ENCODE measurements at regions not wholly inside any gene's neighbourhood (a gene's known extent, or its start where the extent isn't known, plus 50 kb on each side); places are given as distances from the start of the nearest gene placed in this dataset.

DNA sequence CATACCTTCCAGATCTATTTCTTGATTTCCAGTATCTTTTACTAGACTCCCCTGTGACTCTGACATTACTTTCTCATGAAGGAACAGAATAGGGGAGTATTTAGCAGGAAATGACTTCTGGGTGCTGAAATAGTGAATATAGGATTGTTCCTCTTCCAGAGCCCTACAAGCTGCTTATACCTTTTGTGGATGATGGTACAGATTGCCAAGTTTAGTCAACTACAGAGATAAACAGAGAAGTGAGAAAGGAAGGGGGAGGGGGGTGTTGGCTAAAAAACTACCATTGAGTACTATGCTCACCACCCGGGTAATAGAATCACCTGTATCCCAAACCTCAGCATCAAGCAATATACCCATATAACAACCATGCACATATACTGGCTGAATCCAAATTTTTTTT, 298.3 kb upstream of the GPR149 start:
- H3K4me3 Mint-ChIP-seq: no peak overlapping the region
- no peaks in the 10 kb centered on the region for H3K27me3 Mint-ChIP-seq (ENCODE audit: insufficient read depth, low read depth)
- no peaks in the 10 kb centered on the region for H3K36me3 ChIP-seq
- H3K27ac ChIP-seq: no peak overlapping the region
- H3K4me1 Mint-ChIP-seq: no peaks in the 10 kb centered on the region
- no peaks in the 10 kb centered on the region for H3F3A ChIP-seq (ENCODE audit: low read depth)
- H3K4me2 ChIP-seq: no peak overlapping the region
- H2AFZ ChIP-seq (replicated peaks): no peak overlapping the region
- H3K9ac ChIP-seq: no peak overlapping the region
- no peaks in the 10 kb centered on the region for H3K4me1 ChIP-seq
- no peaks in the 10 kb centered on the region for H3K79me2 ChIP-seq (ENCODE audit: low read depth)
- H3K4me3 ChIP-seq: no peak overlapping the region
- no peaks in the 10 kb centered on the region for H3K36me3 Mint-ChIP-seq
- no peaks in the 10 kb centered on the region for H3K9me3 ChIP-seq (ENCODE audit: low read depth)
- DNase-seq (ENCODE audit: low spot score): no peak
- H4K20me1 ChIP-seq (ENCODE audit: low read depth): no peaks in the 10 kb centered on the region
- no peak overlapping the region for H3K27ac Mint-ChIP-seq
- TF ChIP-seq, protein P1, sequence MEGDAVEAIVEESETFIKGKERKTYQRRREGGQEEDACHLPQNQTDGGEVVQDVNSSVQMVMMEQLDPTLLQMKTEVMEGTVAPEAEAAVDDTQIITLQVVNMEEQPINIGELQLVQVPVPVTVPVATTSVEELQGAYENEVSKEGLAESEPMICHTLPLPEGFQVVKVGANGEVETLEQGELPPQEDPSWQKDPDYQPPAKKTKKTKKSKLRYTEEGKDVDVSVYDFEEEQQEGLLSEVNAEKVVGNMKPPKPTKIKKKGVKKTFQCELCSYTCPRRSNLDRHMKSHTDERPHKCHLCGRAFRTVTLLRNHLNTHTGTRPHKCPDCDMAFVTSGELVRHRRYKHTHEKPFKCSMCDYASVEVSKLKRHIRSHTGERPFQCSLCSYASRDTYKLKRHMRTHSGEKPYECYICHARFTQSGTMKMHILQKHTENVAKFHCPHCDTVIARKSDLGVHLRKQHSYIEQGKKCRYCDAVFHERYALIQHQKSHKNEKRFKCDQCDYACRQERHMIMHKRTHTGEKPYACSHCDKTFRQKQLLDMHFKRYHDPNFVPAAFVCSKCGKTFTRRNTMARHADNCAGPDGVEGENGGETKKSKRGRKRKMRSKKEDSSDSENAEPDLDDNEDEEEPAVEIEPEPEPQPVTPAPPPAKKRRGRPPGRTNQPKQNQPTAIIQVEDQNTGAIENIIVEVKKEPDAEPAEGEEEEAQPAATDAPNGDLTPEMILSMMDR (IDR thresholded peaks at IDR 0.05): no peak
- TF ChIP-seq EZH2phosphoT487 (IDR thresholded peaks at IDR 0.05) (no peak), EZH2 (IDR thresholded peaks at IDR 0.05) (no peak)
- H3K9me3 Mint-ChIP-seq: no peaks in the 10 kb centered on the region
- H3K27me3 ChIP-seq: no peaks in the 10 kb centered on the region

DNA sequence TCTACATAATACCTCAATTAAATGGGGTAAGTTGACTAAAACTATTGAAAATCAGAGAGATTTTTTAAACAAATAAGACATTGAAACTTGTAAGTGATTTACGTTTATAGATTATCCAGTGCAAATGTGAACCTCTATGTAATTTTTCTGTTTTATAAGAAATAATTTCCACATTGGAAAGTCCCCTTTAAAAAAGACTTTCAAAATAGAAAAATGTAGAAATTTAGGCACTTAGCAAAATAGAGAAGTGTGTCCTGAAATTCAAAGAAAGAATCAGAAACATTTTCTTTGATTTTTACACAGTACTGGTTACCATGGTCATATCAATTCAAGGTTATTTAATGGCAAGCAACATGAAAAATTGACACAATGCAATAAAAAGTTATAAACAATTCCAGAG, 290.9 kb upstream of the GPR149 start:
- Histone ChIP-seq H3K4me1 (no peaks in the 10 kb centered on the region), H3K36me3 (no peaks in the 10 kb centered on the region), H3K79me2 (ENCODE audit: low read depth) (no peaks in the 10 kb centered on the region), H3K9me3 (ENCODE audit: low read depth) (no peaks in the 10 kb centered on the region), H2AFZ (replicated peaks) (no peak overlapping the region), H3K9ac (no peak overlapping the region), H3K27ac (no peak overlapping the region), H3K4me2 (no peak overlapping the region), H3K4me3 (no peak overlapping the region), H3K27me3 (no peaks in the 10 kb centered on the region), H3F3A (ENCODE audit: low read depth) (no peaks in the 10 kb centered on the region), H4K20me1 (ENCODE audit: low read depth) (no peaks in the 10 kb centered on the region)
- no peak for DNase-seq (ENCODE audit: low spot score)
- H3K27me3 Mint-ChIP-seq (ENCODE audit: insufficient read depth, low read depth): no peaks in the 10 kb centered on the region
- TF ChIP-seq, protein P1 (IDR thresholded peaks at IDR 0.05): no peak
- TF ChIP-seq EZH2 (IDR thresholded peaks at IDR 0.05) (no peak), EZH2phosphoT487 (IDR thresholded peaks at IDR 0.05) (no peak)
- no peak overlapping the region for H3K4me3 Mint-ChIP-seq
- H3K27ac Mint-ChIP-seq: no peak overlapping the region
- H3K9me3 Mint-ChIP-seq: no peaks in the 10 kb centered on the region
- H3K4me1 Mint-ChIP-seq: no peaks in the 10 kb centered on the region
- no peaks in the 10 kb centered on the region for H3K36me3 Mint-ChIP-seq

DNA sequence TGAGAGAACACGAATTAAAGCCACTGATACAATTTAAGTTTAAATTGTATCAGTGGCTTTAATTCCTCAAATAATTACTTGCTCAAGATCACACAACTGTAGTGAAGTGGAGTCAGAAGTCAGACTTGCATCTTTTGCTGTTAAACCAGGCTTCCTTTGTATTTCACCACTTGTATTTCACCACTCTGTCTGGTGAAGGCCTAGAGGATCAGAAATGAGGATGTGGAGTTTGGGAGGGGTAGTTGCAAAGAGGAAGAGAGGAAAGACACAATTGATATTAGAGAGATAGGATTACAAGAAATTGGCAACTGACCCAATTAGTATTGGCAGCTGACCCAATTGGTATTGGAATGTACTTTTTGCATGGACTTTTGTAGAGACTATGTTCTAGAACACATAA, 288.1 kb upstream of the GPR149 start:
- Histone ChIP-seq H3K27me3 (no peaks in the 10 kb centered on the region), H3K9ac (no peak overlapping the region), H3K4me3 (no peak overlapping the region), H3K4me1 (no peaks in the 10 kb centered on the region), H3K36me3 (no peaks in the 10 kb centered on the region), H3K4me2 (no peak overlapping the region), H3K27ac (no peak overlapping the region), H4K20me1 (ENCODE audit: low read depth) (no peaks in the 10 kb centered on the region), H3K9me3 (ENCODE audit: low read depth) (no peaks in the 10 kb centered on the region), H3K79me2 (ENCODE audit: low read depth) (no peaks in the 10 kb centered on the region), H2AFZ (replicated peaks) (no peak overlapping the region), H3F3A (ENCODE audit: low read depth) (no peaks in the 10 kb centered on the region)
- no peak for DNase-seq (ENCODE audit: low spot score)
- Mint-ChIP-seq H3K9me3 (no peaks in the 10 kb centered on the region), H3K4me1 (no peaks in the 10 kb centered on the region), H3K36me3 (no peaks in the 10 kb centered on the region), H3K27me3 (ENCODE audit: insufficient read depth, low read depth) (no peaks in the 10 kb centered on the region), H3K4me3 (no peak overlapping the region), H3K27ac (no peak overlapping the region)
- TF ChIP-seq EZH2 (IDR thresholded peaks at IDR 0.05): no peak
- TF ChIP-seq, protein P1 (IDR thresholded peaks at IDR 0.05): no peak
- TF ChIP-seq EZH2phosphoT487 (IDR thresholded peaks at IDR 0.05): no peak

DNA sequence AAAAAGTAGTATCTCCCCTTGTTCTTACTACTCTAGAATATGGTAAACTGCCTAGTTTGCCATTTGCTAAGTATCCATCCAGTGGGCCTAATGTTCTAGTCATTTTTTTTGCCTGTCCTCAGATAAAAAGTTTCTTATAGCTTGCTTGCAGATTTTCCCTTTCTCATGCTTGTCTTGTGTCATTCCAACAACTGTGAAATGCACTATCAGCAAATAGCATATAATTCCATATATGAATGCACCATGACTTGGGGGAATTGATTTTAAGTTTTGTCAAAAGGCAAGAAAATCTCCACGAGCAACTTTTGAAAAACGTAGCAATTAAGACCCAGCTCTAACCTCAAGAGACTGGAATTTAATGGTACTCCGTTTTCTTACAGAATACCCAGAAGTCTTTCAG, 286.2 kb upstream of the GPR149 start:
- H3K27me3 ChIP-seq: no peaks in the 10 kb centered on the region
- no peak overlapping the region for H3K27ac Mint-ChIP-seq
- H3K36me3 ChIP-seq: no peaks in the 10 kb centered on the region
- no peaks in the 10 kb centered on the region for H3K9me3 Mint-ChIP-seq
- no peak overlapping the region for H2AFZ ChIP-seq (replicated peaks)
- H3K27ac ChIP-seq: no peak overlapping the region
- no peak overlapping the region for H3K9ac ChIP-seq
- no peaks in the 10 kb centered on the region for H3K36me3 Mint-ChIP-seq
- TF ChIP-seq EZH2phosphoT487 (IDR thresholded peaks at IDR 0.05): no peak
- TF ChIP-seq, protein P1 (IDR thresholded peaks at IDR 0.05): no peak
- TF ChIP-seq EZH2 (IDR thresholded peaks at IDR 0.05): no peak
- H3K4me2 ChIP-seq: no peak overlapping the region
- H3K27me3 Mint-ChIP-seq (ENCODE audit: insufficient read depth, low read depth): no peaks in the 10 kb centered on the region
- no peak overlapping the region for H3K4me3 ChIP-seq
- H3K79me2 ChIP-seq (ENCODE audit: low read depth): no peaks in the 10 kb centered on the region
- H3K4me3 Mint-ChIP-seq: no peak overlapping the region
- H4K20me1 ChIP-seq (ENCODE audit: low read depth): no peaks in the 10 kb centered on the region
- no peak for DNase-seq (ENCODE audit: low spot score)
- H3K9me3 ChIP-seq (ENCODE audit: low read depth): no peaks in the 10 kb centered on the region
- no peaks in the 10 kb centered on the region for H3F3A ChIP-seq (ENCODE audit: low read depth)
- H3K4me1 ChIP-seq: no peaks in the 10 kb centered on the region
- H3K4me1 Mint-ChIP-seq: no peaks in the 10 kb centered on the region

Data from neural progenitor cell (in vitro differentiated cells).